SK-N-SH treated with all-trans-retinoic acid at 6 μM for 48 hours (cell line): ENCODE measurements at regions not wholly inside any gene's neighbourhood (a gene's known extent, or its start where the extent isn't known, plus 50 kb on each side); places are given as distances from the start of the nearest gene placed in this dataset.

ENCODE experiments used
- CSDC2 ChIP-seq: fragments of 250-450 bp; sonication (Bioruptor Pico); IDR thresholded peaks from 2 replicates; pipeline ENCODE4 v1.5.0; 2020; ENCODE audit warnings: mild to moderate bottlenecking, moderate library complexity
- PATZ1 ChIP-seq: fragments of 250-450 bp; sonication (Bioruptor Pico); IDR thresholded peaks from 2 replicates; pipeline ENCODE4 v1.8.0; 2020; ENCODE audit warnings: mild to moderate bottlenecking, moderate library complexity, borderline replicate concordance
- POU6F1 ChIP-seq: fragments of 250-450 bp; sonication (Bioruptor Pico); IDR thresholded peaks from 2 replicates; pipeline ENCODE4 v1.8.0; 2021; ENCODE audit warnings: low read depth, mild to moderate bottlenecking, moderate library complexity, borderline replicate concordance
- RARB ChIP-seq: fragments of 250-450 bp; sonication (Bioruptor Pico); IDR thresholded peaks from 2 replicates; pipeline ENCODE4 v1.8.0; 2021; ENCODE audit warnings: mild to moderate bottlenecking, moderate library complexity
- SNAI2 ChIP-seq: fragments of 250-450 bp; sonication (Bioruptor Pico); IDR thresholded peaks from 2 replicates; pipeline ENCODE4 v1.5.0; 2020; ENCODE audit warnings: mild to moderate bottlenecking, moderate library complexity
- TSHZ2 ChIP-seq: fragments of 250-450 bp; sonication (Bioruptor Pico); IDR thresholded peaks from 2 replicates; pipeline ENCODE4 v1.5.0; 2020; ENCODE audit warnings: mild to moderate bottlenecking, moderate library complexity
- ZC3H10 ChIP-seq: fragments of 250-450 bp; sonication (Bioruptor Pico); IDR thresholded peaks from 2 replicates; pipeline ENCODE4 v1.5.1; 2021; ENCODE audit warnings: mild to moderate bottlenecking, moderate library complexity
- ZFP30 ChIP-seq: fragments of 450-650 bp; formaldehyde crosslinking; IDR thresholded peaks from 2 replicates; pipeline ENCODE4 v1.5.0; 2022; ENCODE audit warnings: mild to moderate bottlenecking, moderate library complexity
- ZNF565 ChIP-seq: fragments of 450-650 bp; formaldehyde crosslinking; conservative IDR thresholded peaks from 2 replicates; pipeline ENCODE4 v1.5.0; 2020; ENCODE audit warnings: low read depth, mild to moderate bottlenecking, moderate library complexity

- TF ChIP-seq TSHZ2 (CRISPR knock-in tag) (no peak), CSDC2 (CRISPR knock-in tag) (no peak), RARB (CRISPR knock-in tag) (no peak), ZC3H10 (CRISPR knock-in tag) (no peak), POU6F1 (CRISPR knock-in tag) (no peak), PATZ1 (CRISPR knock-in tag) (no peak), ZFP30 (CRISPR knock-in tag) (no peak), SNAI2 (CRISPR knock-in tag) (no peak), ZNF565 (CRISPR knock-in tag) (no peak)
Observed at GRCh38 chr4:163609019-163609418, 114.5 kb downstream of the TMA16 start.
